ENCODE measurements at regions not wholly inside any gene's neighbourhood (a gene's known extent, or its start where the extent isn't known, plus 50 kb on each side); places are given as distances from the start of the nearest gene placed in this dataset.
"Not testable (repeated sequence)": the region's sequence is repeated elsewhere in the genome, so short reads cannot be mapped to it uniquely, and the experiment has no call there.

DNA sequence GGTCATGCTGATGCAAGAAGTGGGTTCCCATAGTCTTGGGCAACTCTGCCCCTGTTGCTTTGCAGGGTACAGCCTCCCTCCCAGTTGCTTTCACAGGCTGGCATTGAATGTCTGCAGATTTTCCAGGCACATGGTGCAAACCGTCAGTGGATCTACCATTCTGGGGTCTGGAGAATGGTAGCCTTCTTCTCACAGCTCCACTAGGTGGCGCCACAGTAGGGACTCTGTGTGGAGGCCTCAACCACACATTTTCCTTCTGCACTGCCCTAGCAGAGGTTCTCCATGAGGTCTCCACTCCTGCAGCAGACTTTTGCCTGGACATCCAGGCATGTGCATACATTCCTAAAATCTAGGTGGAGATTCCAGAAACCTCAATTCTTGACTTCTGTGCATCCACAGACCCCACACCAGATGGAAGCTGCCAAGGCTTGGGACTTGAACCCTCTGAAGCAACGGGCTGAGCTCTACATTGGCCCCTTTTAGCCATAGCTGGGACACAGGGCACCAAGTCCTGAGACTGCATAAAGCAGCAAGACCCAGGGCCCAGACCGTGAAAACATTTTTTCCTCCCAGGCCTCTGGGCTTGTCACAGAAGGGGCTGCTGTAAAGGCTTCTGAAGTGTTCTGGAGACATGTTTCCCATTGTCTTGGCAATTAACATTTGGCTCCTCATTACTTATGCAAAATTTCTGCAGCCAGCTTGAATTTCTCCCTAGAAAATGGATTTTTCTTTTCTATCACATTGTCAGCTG is 466.2 kb upstream of the PBX1 start:
- no peak for ATAC-seq (ENCODE audit: low read depth)
- DNase-seq (ENCODE audit: low spot score in 2 of 2): no peak
- peaks cover 12% of the 10 kb centered on the region for H3K9me3 Mint-ChIP-seq
- H3K4me1 Mint-ChIP-seq: no peaks in the 10 kb centered on the region
- H3K4me3 Mint-ChIP-seq: no peak overlapping the region
- no peaks in the 10 kb centered on the region for H3K36me3 Mint-ChIP-seq
- H3K27me3 Mint-ChIP-seq: no peaks in the 10 kb centered on the region
- H3K27ac Mint-ChIP-seq: no peak overlapping the region

DNA sequence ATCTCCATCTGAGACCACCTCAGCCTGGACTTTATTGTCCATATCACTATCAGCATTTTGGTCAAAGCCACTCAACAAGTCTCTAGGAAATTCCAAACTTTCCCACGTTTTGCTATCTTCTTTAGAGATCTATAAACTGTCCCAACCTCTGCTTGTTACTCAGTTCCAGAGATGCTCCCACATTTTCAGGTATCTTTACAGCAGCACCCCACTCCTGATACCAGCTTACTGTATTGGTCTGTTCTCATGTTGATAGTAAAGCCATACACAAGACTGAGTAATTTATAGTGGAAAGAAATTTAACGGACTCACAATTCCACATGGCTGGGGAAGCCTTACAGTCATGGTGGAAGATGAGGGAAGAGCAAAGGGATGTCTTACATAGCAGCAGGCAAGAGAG is 465.4 kb upstream of the PBX1 start:
- no peak for DNase-seq (ENCODE audit: low spot score in 2 of 2)
- no peaks in the 10 kb centered on the region for H3K36me3 Mint-ChIP-seq
- H3K4me3 Mint-ChIP-seq: no peak overlapping the region
- H3K27ac Mint-ChIP-seq: no peak overlapping the region
- peaks cover 14% of the 10 kb centered on the region for H3K9me3 Mint-ChIP-seq
- no peaks in the 10 kb centered on the region for H3K4me1 Mint-ChIP-seq
- no peaks in the 10 kb centered on the region for H3K27me3 Mint-ChIP-seq
- ATAC-seq (ENCODE audit: low read depth): no peak

DNA sequence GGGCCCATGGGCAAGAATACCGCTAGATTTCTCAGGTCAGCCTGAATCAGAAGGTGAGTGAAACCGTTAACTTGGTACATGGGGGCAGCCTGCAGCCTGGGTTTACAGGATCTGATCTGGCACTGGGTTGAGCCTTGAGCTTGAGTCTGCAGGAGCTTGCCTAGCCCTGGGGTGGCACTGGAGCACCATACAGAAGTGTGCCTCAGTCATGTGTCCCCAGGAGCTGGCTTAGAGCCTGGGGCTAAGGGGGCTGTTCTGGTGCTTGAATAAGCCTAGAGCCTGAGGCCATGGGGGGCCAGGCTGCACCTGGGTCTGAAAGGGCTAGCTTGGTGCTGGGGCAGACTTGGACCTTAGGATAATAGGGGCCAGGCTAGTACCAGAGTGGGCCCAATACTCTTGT is 457.2 kb upstream of the PBX1 start:
- Mint-ChIP-seq H3K36me3 (no peaks in the 10 kb centered on the region), H3K4me3 (no peak overlapping the region), H3K27ac (no peak overlapping the region), H3K4me1 (no peaks in the 10 kb centered on the region), H3K9me3 (peaks cover 4% of the 10 kb centered on the region), H3K27me3 (no peaks in the 10 kb centered on the region)
- ATAC-seq (ENCODE audit: low read depth) (no peak), DNase-seq (ENCODE audit: low spot score in 2 of 2) (no peak)

- H3K27ac Mint-ChIP-seq: no peak overlapping the region
- no peaks in the 10 kb centered on the region for H3K4me1 Mint-ChIP-seq
- H3K4me3 Mint-ChIP-seq: no peak overlapping the region
- H3K36me3 Mint-ChIP-seq: no peaks in the 10 kb centered on the region
- no peak for ATAC-seq (ENCODE audit: low read depth)
- H3K9me3 Mint-ChIP-seq: peaks cover 3% of the 10 kb centered on the region
- DNase-seq (ENCODE audit: low spot score in 2 of 2): no peak
- H3K27me3 Mint-ChIP-seq: no peaks in the 10 kb centered on the region
These were observed 427.0 kb upstream of the PBX1 start for GRCh38 chr1:164131949-164132348.

DNA sequence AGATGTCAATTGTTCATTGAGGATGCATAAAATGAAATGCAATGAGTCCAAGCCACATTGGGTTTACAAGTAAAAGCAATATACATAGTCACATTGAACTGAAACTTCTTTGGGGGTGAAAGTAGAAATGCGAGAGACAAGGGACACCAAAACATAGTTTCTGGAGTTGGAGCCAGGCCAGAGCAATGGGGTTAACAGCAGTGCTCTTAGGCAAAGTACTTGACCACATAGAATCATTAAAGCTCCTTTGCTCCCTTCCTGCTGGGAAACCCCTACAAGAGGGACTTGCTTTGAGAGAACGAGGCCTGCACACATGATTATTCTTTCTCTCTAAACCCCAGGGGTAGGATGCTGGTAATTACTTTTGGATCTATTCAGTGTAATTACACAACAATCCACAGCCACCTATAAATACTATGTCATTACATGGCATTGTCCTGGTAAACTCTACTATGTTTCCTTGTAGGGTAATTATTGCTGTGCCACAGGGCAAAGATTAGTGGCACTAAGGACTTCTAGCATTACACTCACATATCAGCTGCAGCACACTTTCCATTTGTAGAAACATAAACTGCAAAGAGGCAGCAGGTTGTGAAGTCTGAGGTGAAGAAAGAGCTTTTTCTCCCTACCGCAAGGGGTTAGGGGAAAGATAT is 421.6 kb upstream of the PBX1 start:
- no peaks in the 10 kb centered on the region for H3K4me1 Mint-ChIP-seq
- ATAC-seq (ENCODE audit: low read depth) (no peak), DNase-seq (ENCODE audit: low spot score in 2 of 2) (no peak)
- H3K9me3 Mint-ChIP-seq: peaks cover 1% of the 10 kb centered on the region
- H3K27ac Mint-ChIP-seq: no peak overlapping the region
- H3K4me3 Mint-ChIP-seq: no peak overlapping the region
- H3K27me3 Mint-ChIP-seq: no peaks in the 10 kb centered on the region
- no peaks in the 10 kb centered on the region for H3K36me3 Mint-ChIP-seq

GRCh38 chr1:164141797-164142196 is 417.2 kb upstream of the PBX1 start:
- Mint-ChIP-seq H3K4me1 (no peaks in the 10 kb centered on the region), H3K27ac (no peak overlapping the region), H3K27me3 (no peaks in the 10 kb centered on the region), H3K9me3 (peaks cover 3% of the 10 kb centered on the region), H3K36me3 (no peaks in the 10 kb centered on the region), H3K4me3 (no peak overlapping the region)
- DNase-seq (ENCODE audit: low spot score in 2 of 2) (no peak), ATAC-seq (ENCODE audit: low read depth) (no peak)

- H3K9me3 Mint-ChIP-seq: peaks cover 4% of the 10 kb centered on the region
- no peak overlapping the region for H3K4me3 Mint-ChIP-seq
- no peaks in the 10 kb centered on the region for H3K27me3 Mint-ChIP-seq
- no peak overlapping the region for H3K27ac Mint-ChIP-seq
- DNase-seq (ENCODE audit: low spot score in 2 of 2) (no peak), ATAC-seq (ENCODE audit: low read depth) (no peak)
- H3K36me3 Mint-ChIP-seq: no peaks in the 10 kb centered on the region
- H3K4me1 Mint-ChIP-seq: no peaks in the 10 kb centered on the region
These were observed 404.4 kb upstream of the PBX1 start for GRCh38 chr1:164154622-164155021.

DNA sequence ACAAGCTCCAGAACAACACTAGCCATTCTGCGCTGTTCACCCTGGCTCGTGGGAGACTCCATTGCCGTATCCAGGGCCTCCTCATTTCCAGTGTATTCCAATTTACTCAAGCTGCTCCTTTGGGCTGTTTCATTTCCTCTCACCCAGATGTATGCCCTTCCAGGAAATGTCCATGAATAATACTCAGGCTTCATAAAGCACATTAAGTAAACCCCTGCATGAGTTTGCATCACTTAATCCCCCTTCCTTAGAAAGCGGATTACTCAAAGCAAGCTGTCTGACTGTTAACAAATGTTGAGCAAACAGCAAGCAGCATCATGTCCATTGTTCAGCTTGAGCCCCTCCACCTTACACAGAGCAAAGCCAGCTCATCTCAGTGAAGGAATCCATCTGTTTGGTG is 403.6 kb upstream of the PBX1 start:
- ATAC-seq (ENCODE audit: low read depth): no peak
- no peak for DNase-seq (ENCODE audit: low spot score in 2 of 2)
- Mint-ChIP-seq H3K27ac (no peak overlapping the region), H3K4me3 (no peak overlapping the region), H3K36me3 (no peaks in the 10 kb centered on the region), H3K4me1 (no peaks in the 10 kb centered on the region), H3K9me3 (peaks cover 4% of the 10 kb centered on the region), H3K27me3 (no peaks in the 10 kb centered on the region)

GRCh38 chr1:164163289-164163849 is 395.6 kb upstream of the PBX1 start:
- Mint-ChIP-seq H3K4me3 (no peak overlapping the region), H3K36me3 (no peaks in the 10 kb centered on the region), H3K27me3 (no peaks in the 10 kb centered on the region), H3K9me3 (peaks cover 7% of the 10 kb centered on the region), H3K4me1 (no peaks in the 10 kb centered on the region), H3K27ac (no peak overlapping the region)
- ATAC-seq (ENCODE audit: low read depth) (no peak), DNase-seq (ENCODE audit: low spot score in 2 of 2) (no peak)

DNA sequence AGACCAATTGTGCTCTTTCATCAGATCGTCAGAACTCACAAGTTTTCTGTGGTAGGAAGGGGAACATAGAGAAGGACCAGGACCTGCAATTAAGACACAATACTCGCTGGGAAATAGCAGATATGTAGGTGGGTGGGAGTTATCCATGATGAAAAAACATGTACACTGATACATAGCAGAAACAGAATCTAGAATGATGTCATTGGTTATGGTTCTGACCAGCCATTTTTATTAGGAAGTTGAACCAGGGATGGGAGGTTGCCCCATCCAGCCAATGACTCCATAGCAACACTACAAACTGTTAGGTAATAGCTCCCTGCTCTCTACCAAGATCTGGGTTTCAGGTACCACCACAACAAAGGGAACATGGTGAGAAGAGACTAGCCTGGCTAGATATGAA is 393.5 kb upstream of the PBX1 start:
- Mint-ChIP-seq H3K4me1 (no peaks in the 10 kb centered on the region), H3K9me3 (peaks cover 14% of the 10 kb centered on the region), H3K36me3 (no peaks in the 10 kb centered on the region), H3K27me3 (no peaks in the 10 kb centered on the region), H3K27ac (no peak overlapping the region), H3K4me3 (no peak overlapping the region)
- ATAC-seq (ENCODE audit: low read depth): no peak
- DNase-seq (ENCODE audit: low spot score in 2 of 2): no peak

DNA sequence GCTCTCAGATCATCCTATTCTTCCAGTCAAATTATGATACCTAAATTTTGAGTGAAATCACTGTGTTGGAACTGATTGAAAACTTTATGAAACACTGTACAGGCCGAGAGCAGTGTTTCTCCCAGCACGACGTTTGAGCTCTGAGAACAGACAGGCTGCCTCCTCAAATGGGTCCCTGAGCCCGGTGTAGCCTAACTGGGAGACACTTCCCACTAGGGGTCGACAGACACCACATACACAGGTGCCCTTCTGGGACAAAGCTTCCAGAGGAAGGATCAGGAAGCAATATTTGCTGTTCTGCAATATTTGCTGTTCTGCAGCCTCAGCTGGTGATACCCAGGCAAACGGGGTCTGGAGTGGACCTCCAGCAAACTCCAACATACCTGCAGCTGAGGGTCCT is 392.5 kb upstream of the PBX1 start:
- H3K4me1 Mint-ChIP-seq; DNase-seq (ENCODE audit: low spot score in 2 of 2); ATAC-seq (ENCODE audit: low read depth); H3K27ac Mint-ChIP-seq; H3K36me3 Mint-ChIP-seq; H3K27me3 Mint-ChIP-seq; H3K4me3 Mint-ChIP-seq: not testable (repeated sequence)
- peaks cover 13% of the 10 kb centered on the region for H3K9me3 Mint-ChIP-seq

GRCh38 chr1:164177118-164177517 is 381.9 kb upstream of the PBX1 start:
- no peaks in the 10 kb centered on the region for H3K36me3 Mint-ChIP-seq
- DNase-seq (ENCODE audit: low spot score in 2 of 2) (no peak), ATAC-seq (ENCODE audit: low read depth) (no peak)
- H3K27me3 Mint-ChIP-seq: no peaks in the 10 kb centered on the region
- peaks cover 15% of the 10 kb centered on the region for H3K9me3 Mint-ChIP-seq
- no peaks in the 10 kb centered on the region for H3K4me1 Mint-ChIP-seq
- H3K27ac Mint-ChIP-seq: no peak overlapping the region
- H3K4me3 Mint-ChIP-seq: no peak overlapping the region

GRCh38 chr1:164180824-164181223 is 378.2 kb upstream of the PBX1 start:
- H3K9me3 Mint-ChIP-seq: peaks cover 11% of the 10 kb centered on the region
- no peak for ATAC-seq (ENCODE audit: low read depth)
- no peaks in the 10 kb centered on the region for H3K4me1 Mint-ChIP-seq
- no peaks in the 10 kb centered on the region for H3K36me3 Mint-ChIP-seq
- no peak overlapping the region for H3K27ac Mint-ChIP-seq
- H3K27me3 Mint-ChIP-seq: no peaks in the 10 kb centered on the region
- DNase-seq (ENCODE audit: low spot score in 2 of 2): no peak
- no peak overlapping the region for H3K4me3 Mint-ChIP-seq

DNA sequence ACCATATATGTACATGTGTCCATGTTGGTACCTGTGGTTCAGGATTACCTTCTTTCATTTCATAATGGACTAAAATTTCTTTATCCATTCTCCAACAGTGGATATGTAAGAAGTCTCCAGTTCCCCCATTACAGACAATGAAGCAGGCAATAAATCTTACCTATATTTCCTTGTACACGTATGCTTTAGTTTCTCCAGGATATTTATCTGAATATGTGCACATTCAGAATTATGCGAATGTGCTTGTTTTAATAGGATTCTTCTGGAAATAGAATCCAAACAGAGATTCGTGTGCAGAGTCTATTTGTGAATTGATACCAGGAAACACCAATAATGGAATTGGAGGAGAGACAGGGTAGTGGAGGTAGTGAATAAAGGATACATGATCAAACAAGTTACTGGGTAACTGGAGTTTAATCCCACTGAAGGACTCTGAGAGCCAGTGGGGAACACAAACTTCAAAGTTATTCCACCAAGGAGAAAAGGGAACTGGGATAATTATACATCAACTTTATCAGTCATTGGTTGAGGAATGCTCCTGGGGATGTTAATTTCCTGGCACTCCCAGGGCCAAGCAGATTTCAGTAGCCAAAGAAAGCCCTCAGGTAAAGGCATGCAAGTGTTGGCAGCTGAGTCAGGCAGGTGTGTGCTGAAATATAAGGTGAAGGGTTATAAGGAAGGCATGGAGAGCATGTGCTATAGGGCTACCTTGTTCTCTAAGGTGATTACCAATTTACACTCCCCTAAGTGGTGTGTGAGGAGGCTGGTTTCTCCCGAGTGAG is 374.9 kb upstream of the PBX1 start:
- ATAC-seq (ENCODE audit: low read depth) (no peak), DNase-seq (ENCODE audit: low spot score in 2 of 2) (no peak)
- no peak overlapping the region for H3K4me3 Mint-ChIP-seq
- H3K9me3 Mint-ChIP-seq: peaks cover 10% of the 10 kb centered on the region
- H3K4me1 Mint-ChIP-seq: no peaks in the 10 kb centered on the region
- H3K36me3 Mint-ChIP-seq: no peaks in the 10 kb centered on the region
- H3K27ac Mint-ChIP-seq: no peak overlapping the region
- H3K27me3 Mint-ChIP-seq: no peaks in the 10 kb centered on the region
